ENCODE measurements at regions not wholly inside any gene's neighbourhood (a gene's known extent, or its start where the extent isn't known, plus 50 kb on each side); places are given as distances from the start of the nearest gene placed in this dataset.

DNA sequence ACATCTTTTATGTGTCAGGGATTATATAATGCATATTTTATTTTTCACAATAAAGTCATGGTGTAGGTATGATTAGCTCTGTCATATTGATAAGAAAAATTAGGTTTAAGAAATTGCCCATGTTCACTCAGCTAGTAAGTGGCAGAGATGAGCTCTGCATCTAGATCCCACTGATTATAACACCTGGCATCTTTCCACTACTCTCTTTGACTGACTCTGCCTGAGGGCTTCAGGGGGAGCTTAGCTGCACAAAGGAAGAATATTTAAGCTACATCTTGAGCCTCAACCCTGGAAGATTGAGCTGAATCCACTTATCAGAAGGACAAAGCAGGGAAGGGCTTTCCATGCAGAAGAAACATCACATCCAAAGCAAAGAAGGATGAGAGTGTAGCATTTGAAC is 190.4 kb downstream of the MIS18A start:
- Histone ChIP-seq H3K4me1 (replicated peaks in 1 of 2; ENCODE audit: control insufficient read depth in 2 of 2, insufficient read depth in 2 of 2, low read length in 2 of 2) (no peaks in the 10 kb centered on the region), H3K27ac (ENCODE audit: extremely low read depth, low read depth, low read length) (no peak overlapping the region), H3K36me3 (ENCODE audit: control insufficient read depth, insufficient read depth, low read length) (no peaks in the 10 kb centered on the region), H3K4me2 (ENCODE audit: insufficient read depth, low read length) (no peak overlapping the region), H4K20me1 (replicated peaks; ENCODE audit: control insufficient read depth, insufficient read depth, low read length) (no peaks in the 10 kb centered on the region), H3K9ac (ENCODE audit: insufficient read depth in 1 of 2, low read depth in 2 of 2, low read length in 2 of 2) (no peak overlapping the region), H3K9me3 (replicated peaks; ENCODE audit: control insufficient read depth, insufficient read depth, low read depth, low read length) (no peaks in the 10 kb centered on the region), H2AFZ (ENCODE audit: low read depth, low read length) (no peak overlapping the region), H3K79me2 (ENCODE audit: control insufficient read depth, insufficient read depth, low read length) (no peaks in the 10 kb centered on the region), H3K4me3 (no peak overlapping the region), H3K9me1 (ENCODE audit: control insufficient read depth, insufficient read depth, low read length) (no peaks in the 10 kb centered on the region), H3K27me3 (ENCODE audit: control insufficient read depth in 2 of 2, insufficient read depth in 2 of 2, low read length in 2 of 2) (peaks cover 0 to 3% of the 10 kb centered on the region in 2 experiments; a peak in 2 of 5 replicates)
- ChIA-PET CTCF (ENCODE audit: low intra/inter-chr PET ratio) (no interaction called here), POLR2A (interaction anchor here (0.6 to 1.4 kb wide), 4 partner anchors 11 to 19 kb away, joined by 3 read pairs; no protein-coding TSS in a partner anchor)
- no peak for FAIRE-seq
- intact Hi-C loops (cut with micrococcal nuclease) (no loop called here), in situ Hi-C loops (cut with MboI) (no loop called here)
- no peak for DNase-seq (ENCODE audit: extremely low read depth in 1 of 4, low spot score in 3 of 4)
- BruUV-seq (replicated peaks), result no TSS peak
- ATAC-seq, result no peak
- TF ChIP-seq MEF2D (tag; conservative IDR thresholded peaks at IDR 0.05; ENCODE audit: low read depth) (no peak), ZNF436 (CRISPR knock-in tag; IDR thresholded peaks at IDR 0.05) (no peak), NFXL1 (CRISPR knock-in tag; IDR thresholded peaks at IDR 0.05) (no peak), CHD4 (IDR thresholded peaks at IDR 0.05; ENCODE audit: insufficient read depth, insufficient replicate concordance, low read depth, low read length, poor library complexity, severe bottlenecking) (no peak), KDM2B (CRISPR knock-in tag; IDR thresholded peaks at IDR 0.05) (no peak), GATAD2B (IDR thresholded peaks at IDR 0.05; ENCODE audit: borderline replicate concordance) (no peak), ZNF197 (CRISPR knock-in tag; IDR thresholded peaks at IDR 0.05; ENCODE audit: low read depth) (no peak), CCNT2 (IDR thresholded peaks at IDR 0.05; ENCODE audit: borderline replicate concordance, extremely low read depth, insufficient read length, low read depth, low read length) (no peak), TOE1 (IDR thresholded peaks at IDR 0.05; ENCODE audit: borderline replicate concordance) (no peak), TOE1 (CRISPR knock-in tag; IDR thresholded peaks at IDR 0.05; ENCODE audit: borderline replicate concordance, low read depth) (no peak), MAFK (IDR thresholded peaks at IDR 0.05; ENCODE audit: low read length) (no peak), EP400 (IDR thresholded peaks at IDR 0.05) (no peak)
- TF ChIP-seq, protein P1, sequence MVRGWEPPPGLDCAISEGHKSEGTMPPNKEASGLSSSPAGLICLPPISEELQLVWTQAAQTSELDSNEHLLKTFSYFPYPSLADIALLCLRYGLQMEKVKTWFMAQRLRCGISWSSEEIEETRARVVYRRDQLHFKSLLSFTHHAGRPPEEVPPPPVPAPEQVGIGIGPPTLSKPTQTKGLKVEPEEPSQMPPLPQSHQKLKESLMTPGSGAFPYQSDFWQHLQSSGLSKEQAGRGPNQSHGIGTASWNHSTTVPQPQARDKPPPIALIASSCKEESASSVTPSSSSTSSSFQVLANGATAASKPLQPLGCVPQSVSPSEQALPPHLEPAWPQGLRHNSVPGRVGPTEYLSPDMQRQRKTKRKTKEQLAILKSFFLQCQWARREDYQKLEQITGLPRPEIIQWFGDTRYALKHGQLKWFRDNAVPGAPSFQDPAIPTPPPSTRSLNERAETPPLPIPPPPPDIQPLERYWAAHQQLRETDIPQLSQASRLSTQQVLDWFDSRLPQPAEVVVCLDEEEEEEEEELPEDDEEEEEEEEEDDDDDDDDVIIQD (CRISPR knock-in tag; IDR thresholded peaks at IDR 0.05), result no peak
- TF ChIP-seq, protein P2, sequence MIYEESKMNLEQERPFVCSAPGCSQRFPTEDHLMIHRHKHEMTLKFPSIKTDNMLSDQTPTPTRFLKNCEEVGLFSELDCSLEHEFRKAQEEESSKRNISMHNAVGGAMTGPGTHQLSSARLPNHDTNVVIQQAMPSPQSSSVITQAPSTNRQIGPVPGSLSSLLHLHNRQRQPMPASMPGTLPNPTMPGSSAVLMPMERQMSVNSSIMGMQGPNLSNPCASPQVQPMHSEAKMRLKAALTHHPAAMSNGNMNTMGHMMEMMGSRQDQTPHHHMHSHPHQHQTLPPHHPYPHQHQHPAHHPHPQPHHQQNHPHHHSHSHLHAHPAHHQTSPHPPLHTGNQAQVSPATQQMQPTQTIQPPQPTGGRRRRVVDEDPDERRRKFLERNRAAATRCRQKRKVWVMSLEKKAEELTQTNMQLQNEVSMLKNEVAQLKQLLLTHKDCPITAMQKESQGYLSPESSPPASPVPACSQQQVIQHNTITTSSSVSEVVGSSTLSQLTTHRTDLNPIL (CRISPR knock-in tag; IDR thresholded peaks at IDR 0.05), result no peak
- TF ChIP-seq, protein P3, sequence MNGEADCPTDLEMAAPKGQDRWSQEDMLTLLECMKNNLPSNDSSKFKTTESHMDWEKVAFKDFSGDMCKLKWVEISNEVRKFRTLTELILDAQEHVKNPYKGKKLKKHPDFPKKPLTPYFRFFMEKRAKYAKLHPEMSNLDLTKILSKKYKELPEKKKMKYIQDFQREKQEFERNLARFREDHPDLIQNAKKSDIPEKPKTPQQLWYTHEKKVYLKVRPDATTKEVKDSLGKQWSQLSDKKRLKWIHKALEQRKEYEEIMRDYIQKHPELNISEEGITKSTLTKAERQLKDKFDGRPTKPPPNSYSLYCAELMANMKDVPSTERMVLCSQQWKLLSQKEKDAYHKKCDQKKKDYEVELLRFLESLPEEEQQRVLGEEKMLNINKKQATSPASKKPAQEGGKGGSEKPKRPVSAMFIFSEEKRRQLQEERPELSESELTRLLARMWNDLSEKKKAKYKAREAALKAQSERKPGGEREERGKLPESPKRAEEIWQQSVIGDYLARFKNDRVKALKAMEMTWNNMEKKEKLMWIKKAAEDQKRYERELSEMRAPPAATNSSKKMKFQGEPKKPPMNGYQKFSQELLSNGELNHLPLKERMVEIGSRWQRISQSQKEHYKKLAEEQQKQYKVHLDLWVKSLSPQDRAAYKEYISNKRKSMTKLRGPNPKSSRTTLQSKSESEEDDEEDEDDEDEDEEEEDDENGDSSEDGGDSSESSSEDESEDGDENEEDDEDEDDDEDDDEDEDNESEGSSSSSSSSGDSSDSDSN (IDR thresholded peaks at IDR 0.05; ENCODE audit: borderline replicate concordance in 1 of 2, low read depth in 2 of 2, low read length in 2 of 2), result no peak
